ENCODE measurements at regions not wholly inside any gene's neighbourhood (a gene's known extent, or its start where the extent isn't known, plus 50 kb on each side); places are given as distances from the start of the nearest gene placed in this dataset.
"Not testable (repeated sequence)": the region's sequence is repeated elsewhere in the genome, so short reads cannot be mapped to it uniquely, and the experiment has no call there.

DNA sequence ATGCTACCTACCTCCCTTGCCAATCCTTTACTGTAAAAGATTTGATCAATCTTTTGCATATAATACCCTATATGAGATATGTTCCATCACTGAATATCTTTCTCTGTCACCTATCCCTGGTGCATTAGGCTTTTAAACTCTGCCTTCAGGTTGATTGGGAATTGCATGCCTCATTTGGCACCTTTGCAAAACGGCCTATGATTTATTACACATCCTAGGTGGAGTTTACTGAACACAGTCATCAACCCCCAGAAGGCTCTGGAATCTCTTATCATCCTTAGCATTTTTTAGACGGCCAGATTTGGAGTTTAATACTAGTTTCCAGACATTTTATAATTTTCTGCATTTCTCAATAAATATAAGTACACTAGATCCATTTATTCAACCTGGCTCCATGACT is 448.4 kb upstream of the SLC10A2 start:
- FAIRE-seq (no peak), DNase-seq (ENCODE audit: low spot score in 2 of 2) (no peak)

DNA sequence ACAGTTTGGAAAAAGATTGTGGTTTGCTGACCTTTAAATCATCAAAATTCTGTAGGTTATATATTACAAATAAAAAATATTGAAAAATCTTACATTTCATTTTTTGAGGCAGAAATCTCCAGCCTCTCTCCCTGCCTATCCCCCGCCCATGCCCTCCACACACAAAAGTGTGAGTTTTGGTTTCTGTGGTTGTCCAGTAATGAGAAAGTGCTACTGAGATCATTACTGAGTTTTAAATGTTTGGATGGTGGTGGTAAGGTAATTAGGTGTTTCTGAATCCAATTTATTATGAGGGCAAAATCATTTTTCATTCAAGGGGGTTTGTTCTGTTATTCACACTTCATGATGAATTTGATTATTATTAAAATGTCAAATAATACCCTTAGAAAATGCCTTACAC is 448.0 kb upstream of the SLC10A2 start:
- FAIRE-seq (no peak), DNase-seq (ENCODE audit: low spot score in 2 of 2) (no peak)

DNA sequence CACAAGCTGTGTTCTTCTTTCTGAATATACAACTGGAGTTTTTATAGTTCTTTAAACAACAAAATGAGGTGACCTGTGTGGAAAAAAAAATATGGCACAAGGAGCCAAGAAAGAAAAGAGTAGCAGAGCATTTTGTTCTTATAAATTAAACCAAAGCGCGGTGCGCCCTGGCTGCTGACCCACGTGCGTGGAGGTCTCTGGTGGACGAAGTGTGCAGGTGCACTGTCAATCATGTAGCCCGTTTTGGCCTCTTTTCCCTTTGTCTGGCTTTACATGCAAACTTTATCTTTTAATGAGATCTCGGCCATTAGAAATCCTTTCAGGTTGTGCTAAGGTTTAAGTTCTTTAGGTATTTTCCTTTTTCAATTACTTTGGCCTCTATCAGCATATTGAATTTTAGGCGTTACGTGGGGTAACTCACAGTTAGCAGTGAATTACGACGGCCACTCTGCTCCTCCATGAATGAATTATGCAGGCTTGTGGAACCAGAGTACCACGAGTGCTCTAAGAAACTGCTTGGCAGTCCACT is 443.9 kb upstream of the SLC10A2 start:
- FAIRE-seq, result no peak
- DNase-seq (ENCODE audit: low spot score in 2 of 2), result no peak

DNA sequence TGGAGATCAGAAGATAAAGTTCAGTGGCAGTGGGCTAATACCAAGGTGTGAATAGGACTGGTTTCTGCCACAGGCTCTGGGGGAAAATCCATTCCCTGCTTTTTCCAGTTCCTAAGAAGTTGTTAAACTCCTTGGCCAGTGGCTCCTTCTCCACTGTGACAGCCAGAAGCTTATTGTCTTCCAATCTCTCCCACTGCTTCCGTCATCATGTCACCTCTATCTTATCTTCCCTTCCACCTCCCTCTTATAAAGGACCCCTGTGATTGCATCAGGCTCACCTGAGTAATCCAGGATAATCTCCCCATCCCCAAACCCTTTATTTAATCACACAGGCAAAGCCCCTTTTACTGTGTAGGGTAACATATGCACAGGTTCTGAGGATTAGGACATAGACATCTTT is 431.2 kb upstream of the SLC10A2 start:
- FAIRE-seq (no peak), DNase-seq (ENCODE audit: low spot score in 2 of 2) (no peak)

DNA sequence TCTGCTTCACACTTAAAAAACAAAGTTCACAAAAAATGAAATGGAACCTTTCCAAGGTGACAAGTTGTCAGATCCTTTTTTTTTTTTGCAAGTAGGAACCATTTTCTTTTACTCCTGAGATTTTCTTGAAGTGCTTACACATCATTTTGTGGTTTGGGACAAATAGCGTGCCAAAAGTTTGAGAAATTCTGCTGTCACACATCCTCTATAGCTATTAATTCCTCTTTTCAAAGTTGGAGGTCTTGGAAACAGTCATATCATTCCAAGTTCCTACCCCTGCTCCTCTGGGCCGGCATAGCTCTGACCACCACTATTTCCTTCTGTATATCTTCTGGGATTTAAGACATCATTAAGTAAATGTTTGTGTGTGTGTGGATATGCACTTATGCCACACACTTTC is 421.6 kb upstream of the SLC10A2 start:
- DNase-seq (ENCODE audit: low spot score in 2 of 2), result no peak

DNA sequence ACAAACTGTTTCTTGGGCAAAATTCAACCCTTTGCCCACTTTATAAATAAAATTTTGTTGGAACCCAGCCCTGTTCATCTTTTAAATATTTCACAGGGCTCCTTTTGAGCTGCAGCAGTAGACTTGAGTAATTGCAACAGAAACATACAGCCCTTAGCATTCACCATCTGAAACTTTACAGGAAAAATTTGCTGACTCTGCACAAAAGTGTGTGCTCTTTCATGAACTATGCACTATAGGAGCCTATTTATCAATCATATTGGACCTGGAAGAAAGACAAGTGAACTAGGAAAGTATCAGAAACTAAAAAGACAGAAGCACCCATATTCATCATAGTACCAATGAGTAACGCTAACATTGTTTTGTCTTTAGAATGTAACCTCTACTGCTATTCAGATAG is 406.9 kb upstream of the SLC10A2 start:
- FAIRE-seq, result no peak
- no peak for DNase-seq (ENCODE audit: low spot score in 2 of 2)

More for the DNA sequence above, 421.6 kb upstream of the SLC10A2 start:
- no peak for FAIRE-seq

DNA sequence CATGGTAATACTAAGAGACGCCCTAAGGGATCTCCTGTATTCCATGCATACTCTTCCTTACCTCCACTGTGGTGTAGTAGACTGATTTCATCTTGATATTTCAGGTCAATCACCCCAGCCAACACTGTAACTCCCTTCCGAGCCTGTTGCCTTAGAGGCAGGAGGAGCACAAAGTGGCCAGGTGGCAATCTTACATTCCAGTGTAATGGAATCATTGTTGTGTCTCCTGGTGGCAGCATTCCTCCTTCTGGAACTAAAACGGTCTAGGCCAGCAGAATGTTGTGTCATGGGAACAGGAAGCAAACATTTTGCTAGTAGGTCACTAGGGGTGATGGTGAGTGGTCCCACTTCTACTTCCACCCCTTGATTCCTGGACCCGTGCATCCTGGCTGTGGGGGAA is 405.7 kb upstream of the SLC10A2 start:
- no peak for FAIRE-seq
- no peak for DNase-seq (ENCODE audit: low spot score in 2 of 2)

DNA sequence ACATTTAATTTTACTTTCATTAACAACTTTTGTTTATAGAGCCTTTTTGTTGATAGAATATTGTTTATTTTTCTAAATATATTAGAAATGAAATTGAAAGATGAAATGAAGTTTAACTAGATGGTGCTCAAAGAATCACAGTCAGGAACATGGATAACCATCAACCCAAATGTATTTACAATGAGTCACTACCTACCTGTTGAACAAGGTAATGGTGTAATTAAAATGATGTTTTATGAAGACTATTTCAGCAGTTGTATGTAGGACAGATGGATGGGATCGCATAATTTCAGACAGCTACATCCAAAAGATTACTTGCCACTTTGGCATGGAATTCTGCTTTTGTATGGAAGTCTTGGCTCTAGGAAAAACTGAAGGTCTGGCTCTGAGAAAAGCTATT is 403.6 kb upstream of the SLC10A2 start:
- FAIRE-seq (no peak), DNase-seq (ENCODE audit: low spot score in 2 of 2) (no peak)

DNA sequence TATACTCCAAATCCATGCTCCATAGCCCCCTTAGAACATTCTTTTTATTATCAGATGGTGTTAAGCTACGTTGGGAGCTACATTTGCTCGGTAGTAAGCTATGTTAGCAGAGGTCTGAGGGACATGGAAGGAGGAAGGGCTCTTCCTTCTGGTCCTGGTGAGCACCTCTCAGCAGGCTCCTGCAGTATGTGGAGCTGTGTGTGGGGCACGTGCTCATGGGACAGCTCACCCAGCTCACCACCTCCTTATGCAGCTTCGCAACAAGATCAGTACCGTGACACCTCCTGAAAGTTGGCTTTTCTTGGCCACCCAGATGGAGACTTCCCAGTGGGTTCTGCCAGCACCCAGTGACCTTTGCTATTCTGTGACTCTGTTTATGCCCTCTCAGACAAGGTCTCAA is 400.5 kb upstream of the SLC10A2 start:
- no peak for DNase-seq (ENCODE audit: low spot score in 2 of 2)
- no peak for FAIRE-seq

DNA sequence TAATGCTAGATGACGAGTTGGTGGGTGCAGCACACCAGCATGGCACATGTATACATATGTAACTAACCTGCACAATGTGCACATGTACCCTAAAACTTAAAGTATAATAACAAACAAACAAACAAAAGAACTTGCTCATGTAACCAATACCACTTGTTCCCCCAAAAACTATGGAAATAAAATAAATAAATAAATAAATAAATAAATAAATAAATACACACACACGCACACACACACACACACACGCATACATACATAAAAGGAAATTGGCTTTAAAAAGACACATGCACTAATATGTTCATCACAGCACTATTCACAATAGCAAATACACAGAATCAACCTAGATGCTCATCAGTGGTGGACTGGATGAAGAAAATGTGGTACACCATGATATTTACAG is 394.0 kb upstream of the SLC10A2 start:
- not testable (repeated sequence) for FAIRE-seq; DNase-seq (ENCODE audit: low spot score in 2 of 2)

DNA sequence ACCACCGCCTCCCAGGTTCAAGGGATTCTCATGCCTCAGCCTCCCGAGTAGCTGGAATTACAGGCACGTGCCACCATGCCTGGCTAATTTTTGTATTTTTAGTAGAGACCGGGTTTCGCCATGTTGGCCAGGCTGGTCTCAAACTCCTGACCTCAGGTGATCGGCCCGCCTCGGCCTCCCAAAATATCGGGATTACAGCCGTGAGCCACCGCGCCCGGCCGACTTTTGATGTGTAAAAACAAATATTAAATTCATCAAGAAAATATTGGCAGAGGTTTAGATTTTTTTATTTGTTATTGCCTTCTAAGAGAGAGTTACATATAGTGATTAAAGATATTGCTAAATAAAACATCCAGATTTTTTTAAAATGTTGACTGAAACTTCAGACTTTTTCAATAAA is 390.8 kb upstream of the SLC10A2 start:
- not testable (repeated sequence) for FAIRE-seq; DNase-seq (ENCODE audit: low spot score in 2 of 2)

DNA sequence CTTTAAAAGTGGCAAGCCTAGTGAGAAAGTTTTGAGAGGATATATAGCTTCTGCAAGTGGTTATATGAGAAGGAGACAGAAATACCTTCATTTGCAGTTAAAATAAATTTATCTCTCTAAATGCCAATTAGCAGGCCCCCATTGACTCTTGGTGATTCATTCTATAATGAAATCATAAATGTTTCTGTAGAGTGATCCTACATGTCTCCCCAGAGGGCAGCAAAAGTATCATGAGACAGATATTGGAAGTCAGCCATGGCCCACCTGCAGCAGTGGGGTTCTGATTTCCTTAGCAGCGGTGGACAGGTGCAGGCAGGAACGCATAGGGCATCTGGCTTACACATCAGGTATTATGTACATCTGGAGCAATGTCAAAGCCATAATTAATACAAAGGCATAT is 385.4 kb upstream of the SLC10A2 start:
- FAIRE-seq (no peak), DNase-seq (ENCODE audit: low spot score in 2 of 2) (no peak)

DNA sequence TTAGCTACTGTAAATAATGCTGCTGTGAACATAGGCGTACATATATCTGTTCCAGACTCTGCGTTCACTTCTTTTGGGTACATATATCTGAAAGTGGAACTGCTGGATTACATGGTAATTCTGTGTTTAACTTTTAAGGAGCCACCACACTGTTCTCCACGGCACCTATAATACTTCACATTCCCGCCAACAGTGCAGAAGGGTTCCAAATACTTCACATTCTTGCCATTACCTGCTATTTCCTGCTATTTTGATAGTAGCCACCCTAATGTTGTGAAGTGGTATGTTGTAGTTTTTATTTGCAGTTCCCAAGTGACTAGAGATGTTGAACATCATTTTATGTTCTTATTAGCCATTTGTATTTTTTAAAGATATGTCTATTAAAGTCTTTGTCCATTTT is 377.4 kb upstream of the SLC10A2 start:
- FAIRE-seq, result no peak
- DNase-seq (ENCODE audit: low spot score in 2 of 2), result no peak

DNA sequence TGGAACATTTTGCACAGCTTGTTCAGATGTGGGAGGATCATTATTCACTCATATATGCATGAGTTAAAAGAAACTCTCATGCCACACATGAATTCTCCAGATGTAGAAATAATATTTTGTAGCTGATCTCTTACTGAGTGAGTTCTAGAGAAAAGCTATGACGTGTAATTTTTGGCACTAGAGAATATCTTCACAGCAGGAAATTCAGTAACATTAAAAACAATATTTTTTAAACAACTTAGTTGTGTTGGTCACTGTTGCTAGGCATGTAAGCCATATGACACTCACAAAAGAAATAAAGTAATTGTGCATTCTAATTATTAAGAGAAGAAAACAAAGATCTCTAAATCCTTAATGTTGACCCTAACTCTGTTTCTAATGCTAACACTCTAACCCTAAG is 371.4 kb upstream of the SLC10A2 start:
- FAIRE-seq, result no peak
- DNase-seq (ENCODE audit: low spot score in 2 of 2), result no peak

DNA sequence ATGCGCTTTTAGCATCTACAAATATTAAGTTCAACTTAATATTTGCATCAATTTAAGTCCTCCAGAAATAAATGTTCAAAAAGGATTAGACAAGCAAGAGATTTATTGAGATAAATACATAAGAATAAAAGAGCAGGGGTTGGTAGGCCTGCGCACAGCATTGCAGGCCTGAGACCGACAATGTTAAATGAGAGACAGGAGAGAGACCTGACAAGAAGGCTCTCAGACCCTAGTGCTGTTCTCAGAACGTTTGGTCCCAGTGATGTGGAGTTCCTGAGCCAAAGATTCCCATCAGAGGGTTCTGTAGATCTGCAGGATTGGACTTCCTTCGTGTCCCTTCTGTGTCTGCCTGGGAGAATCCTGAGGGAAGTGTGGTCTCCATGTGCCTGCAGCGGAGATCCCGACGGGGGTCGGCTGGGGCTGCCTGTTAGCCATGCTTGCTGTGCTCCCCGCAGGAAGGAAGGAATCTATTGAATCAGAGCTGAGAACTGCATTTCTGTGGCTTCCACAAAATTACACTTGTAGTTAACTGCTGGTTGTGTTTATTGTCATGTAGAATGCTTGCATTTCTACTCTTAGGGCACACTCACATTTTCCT is 369.9 kb upstream of the SLC10A2 start:
- DNase-seq (ENCODE audit: low spot score in 2 of 2) (no peak), FAIRE-seq (no peak)

DNA sequence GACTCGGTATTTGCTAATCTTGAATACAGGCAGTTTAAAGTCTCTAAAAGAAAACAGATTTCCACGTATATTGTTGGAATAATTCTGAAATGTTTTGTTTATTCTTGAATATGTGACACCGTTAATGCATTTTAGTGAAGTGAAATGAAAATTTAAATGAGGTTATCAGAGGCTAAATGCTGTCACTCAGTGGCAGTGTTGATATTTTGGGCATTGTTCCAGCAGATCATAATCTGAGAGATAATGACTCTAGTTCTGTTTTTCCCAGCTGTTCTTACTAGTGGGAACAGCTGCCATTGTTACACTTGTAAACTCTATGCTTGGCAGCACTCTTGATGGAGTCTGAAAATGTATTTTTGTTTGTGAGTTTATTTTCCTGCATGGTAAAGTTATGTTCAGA is 365.6 kb upstream of the SLC10A2 start:
- DNase-seq (ENCODE audit: low spot score in 2 of 2), result no peak
- no peak for FAIRE-seq

DNA sequence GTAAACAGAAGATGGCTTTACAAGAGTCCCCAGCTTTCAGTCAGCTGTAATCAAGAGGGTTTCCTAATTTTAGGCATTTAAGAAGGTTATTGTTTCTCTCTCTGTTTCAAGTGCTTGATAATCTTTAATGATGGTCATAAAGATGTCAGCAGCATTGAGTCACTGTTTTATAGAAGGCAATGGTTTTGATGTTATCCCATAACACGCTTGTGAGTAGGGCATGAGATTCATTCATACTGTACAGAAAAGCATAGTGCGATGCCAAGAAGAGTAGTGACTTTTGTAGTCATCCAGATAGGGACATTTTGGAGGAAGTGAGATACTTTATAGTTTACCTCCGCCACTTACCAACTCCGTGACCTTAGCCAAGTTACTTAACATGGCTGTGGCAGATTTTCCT is 364.2 kb upstream of the SLC10A2 start:
- DNase-seq (ENCODE audit: low spot score in 2 of 2) (no peak), FAIRE-seq (no peak)

DNA sequence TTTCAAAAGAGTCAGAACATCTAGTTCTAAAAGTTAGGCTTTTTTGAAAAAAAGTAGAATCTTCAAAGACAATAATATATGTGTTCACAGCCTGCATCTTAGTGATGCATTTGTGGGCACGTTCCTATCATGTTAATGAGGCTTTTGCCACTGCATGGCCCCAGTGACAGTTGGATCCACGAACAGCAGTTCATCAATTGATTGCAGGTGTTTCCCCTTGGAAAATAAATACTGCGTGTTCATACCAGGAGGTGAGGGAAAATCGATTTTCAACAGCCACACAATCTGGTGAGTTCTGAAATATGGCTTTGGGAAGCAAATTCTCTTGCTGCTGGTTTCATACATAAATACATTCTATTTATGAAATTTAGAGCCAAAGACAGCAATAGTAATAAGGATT is 343.8 kb upstream of the SLC10A2 start:
- DNase-seq (ENCODE audit: low spot score in 2 of 2) (no peak), FAIRE-seq (no peak)

DNA sequence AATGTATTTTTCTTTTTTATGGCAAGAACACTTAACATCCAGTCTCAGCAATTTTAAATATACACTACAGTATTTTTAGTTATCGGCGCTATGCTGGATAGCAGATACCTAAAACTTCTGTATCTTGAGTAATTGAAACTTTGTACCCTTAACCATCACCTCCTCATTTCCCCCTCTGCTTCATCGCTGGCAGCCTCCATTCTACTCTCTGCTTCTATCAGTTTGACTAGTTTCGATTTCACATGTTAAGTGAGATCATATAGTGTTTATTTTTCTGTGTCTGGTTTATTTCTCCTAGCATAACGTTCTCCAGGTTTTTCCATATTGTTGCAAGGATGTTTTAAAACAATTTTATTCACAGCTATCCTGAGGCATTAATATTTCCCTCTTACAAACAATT is 340.8 kb upstream of the SLC10A2 start:
- DNase-seq (ENCODE audit: low spot score in 2 of 2) (no peak), FAIRE-seq (no peak)

DNA sequence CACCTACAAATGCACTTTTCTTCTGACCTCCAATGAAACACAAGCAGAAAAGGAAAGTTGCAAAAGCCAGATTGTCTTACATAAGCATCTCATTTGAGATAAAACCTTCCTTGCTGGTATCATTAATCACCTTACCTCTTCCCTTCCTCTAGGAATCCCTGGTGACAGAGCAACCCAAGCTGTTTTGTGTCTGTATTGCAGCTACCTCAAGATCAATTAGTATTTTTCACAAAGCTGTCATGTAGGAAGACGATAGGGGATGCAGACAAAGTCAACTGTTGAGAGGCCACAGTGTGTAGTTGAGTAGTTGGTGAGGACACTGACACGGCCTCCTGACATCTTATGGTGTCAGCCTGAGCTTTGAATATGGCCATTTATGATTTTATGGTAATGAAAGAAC is 339.1 kb upstream of the SLC10A2 start:
- FAIRE-seq (no peak), DNase-seq (ENCODE audit: low spot score in 2 of 2) (no peak)

DNA sequence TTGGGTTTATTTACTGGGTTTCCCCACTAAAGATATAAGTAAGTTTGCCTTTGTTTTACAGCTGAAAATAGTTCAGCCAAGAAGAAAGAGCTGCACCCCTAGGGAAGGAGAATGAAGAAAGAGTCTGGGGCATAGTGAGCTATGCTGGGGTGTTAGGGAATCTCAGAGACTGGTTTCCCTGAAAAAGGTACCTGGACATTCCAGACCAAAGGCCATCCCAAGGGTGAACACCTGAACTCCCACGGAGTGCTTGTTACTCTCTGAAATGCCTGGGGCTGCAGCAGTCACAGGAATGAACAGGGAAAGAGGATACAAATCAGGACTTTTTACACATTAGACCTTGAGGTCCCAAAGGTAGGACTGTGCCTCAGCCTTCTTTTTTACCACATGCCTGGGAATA is 337.6 kb upstream of the SLC10A2 start:
- DNase-seq (ENCODE audit: low spot score in 2 of 2), result no peak
- FAIRE-seq, result no peak

DNA sequence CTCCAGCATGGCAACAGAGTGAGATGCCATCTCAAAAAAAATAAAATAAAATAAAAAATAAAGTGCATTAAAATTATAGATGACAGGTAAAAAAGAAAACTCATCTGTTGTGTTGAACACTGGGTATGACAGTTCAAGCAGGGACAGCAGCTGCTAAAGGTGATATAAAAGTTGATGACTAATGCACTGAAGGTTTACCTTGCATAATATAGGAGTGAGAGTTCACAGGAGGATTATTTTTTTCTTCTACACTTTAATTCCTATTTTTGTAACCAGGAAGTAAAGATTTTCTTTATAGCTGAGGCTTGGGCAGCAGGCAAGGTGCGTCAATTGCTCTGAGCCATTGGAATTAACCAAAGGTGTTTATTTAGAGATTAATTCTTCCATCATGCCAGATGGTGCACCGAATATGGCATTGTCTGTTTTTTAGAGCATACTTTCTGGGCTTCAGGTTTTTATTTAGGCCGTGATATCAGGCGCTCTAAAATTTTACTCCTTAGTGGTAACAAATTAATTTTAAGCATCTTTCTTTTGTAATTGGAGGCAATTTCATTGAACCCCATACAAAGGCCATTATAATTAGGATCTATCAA is 337.0 kb upstream of the SLC10A2 start:
- FAIRE-seq, result no peak
- no peak for DNase-seq (ENCODE audit: low spot score in 2 of 2)

DNA sequence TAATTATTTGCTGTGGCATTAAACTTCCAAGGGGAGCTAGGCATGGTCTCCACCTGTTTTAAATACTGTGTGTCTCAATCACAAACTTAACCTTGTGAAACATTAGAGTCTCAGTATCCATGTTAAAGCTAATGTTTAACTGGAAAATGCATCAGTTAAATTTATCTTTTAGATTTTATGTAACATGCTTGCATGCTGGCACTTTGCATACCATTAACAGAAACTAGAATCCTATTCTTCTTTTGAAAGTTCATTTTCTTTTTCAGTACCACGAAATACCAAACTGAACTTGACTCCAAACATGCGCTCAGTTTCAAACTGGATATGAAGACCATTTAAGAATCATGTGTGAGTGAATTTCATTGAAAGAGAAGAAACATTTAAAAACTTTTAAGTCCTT is 328.9 kb upstream of the SLC10A2 start:
- DNase-seq (ENCODE audit: low spot score in 2 of 2) (no peak), FAIRE-seq (no peak)

Data from frontal cortex (tissue), 3 donors.